ENCODE measurements at regions not wholly inside any gene's neighbourhood (a gene's known extent, or its start where the extent isn't known, plus 50 kb on each side); places are given as distances from the start of the nearest gene placed in this dataset.

DNA sequence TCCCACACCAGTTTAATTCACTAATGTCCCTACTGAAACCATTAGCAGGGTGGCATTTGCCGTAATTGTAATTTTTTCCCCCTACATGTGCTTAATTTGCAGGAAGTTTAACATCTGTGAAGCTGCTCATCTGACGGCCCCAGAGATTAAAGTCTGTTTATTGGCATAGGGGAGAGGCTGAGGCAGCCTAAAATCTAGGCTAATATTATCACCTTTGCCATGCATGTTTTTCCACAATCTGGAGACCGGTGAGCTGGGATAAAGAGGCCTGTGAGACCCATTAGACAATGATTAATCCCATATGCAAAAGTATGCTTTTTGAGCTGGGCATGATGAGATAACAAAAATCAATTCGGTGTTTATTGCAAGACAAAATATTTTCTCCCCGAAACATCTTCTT is 561.2 kb upstream of the ALCAM start:
- no peaks in the 10 kb centered on the region for H3K9me3 ChIP-seq
- DNase-seq (no peak), ATAC-seq (no peak)
- H3K4me1 ChIP-seq, result no peaks in the 10 kb centered on the region
- H3K36me3 ChIP-seq, result no peaks in the 10 kb centered on the region
- no peak overlapping the region for H3K27ac ChIP-seq
- no peaks in the 10 kb centered on the region for H3K27me3 ChIP-seq
- H3K4me3 ChIP-seq, result no peak overlapping the region
- intact Hi-C loops (cut with DNase I), result no loop called here
- 65 to 77% (median 70%) methylated on average over 5 of the region's 5 CpGs for WGBS, 4 donors
- no peak for TF ChIP-seq POLR2A (IDR thresholded peaks at IDR 0.05)
- TF ChIP-seq, protein P1, sequence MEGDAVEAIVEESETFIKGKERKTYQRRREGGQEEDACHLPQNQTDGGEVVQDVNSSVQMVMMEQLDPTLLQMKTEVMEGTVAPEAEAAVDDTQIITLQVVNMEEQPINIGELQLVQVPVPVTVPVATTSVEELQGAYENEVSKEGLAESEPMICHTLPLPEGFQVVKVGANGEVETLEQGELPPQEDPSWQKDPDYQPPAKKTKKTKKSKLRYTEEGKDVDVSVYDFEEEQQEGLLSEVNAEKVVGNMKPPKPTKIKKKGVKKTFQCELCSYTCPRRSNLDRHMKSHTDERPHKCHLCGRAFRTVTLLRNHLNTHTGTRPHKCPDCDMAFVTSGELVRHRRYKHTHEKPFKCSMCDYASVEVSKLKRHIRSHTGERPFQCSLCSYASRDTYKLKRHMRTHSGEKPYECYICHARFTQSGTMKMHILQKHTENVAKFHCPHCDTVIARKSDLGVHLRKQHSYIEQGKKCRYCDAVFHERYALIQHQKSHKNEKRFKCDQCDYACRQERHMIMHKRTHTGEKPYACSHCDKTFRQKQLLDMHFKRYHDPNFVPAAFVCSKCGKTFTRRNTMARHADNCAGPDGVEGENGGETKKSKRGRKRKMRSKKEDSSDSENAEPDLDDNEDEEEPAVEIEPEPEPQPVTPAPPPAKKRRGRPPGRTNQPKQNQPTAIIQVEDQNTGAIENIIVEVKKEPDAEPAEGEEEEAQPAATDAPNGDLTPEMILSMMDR (IDR thresholded peaks at IDR 0.05), result no peak

- WGBS, 4 donors, result 75 to 83% (median 79%) methylated on average over 1 of the region's 1 CpG
These were observed 555.8 kb upstream of the ALCAM start for GRCh38 chr3:104810896-104811295.

GRCh38 chr3:104816008-104816407 is 550.7 kb upstream of the ALCAM start:
- intact Hi-C loops (cut with DNase I), result no loop called here
- Histone ChIP-seq H3K9me3 (peaks cover 0 to 12% (median under 1%) of the 10 kb centered on the region in 12 donors), H3K4me1 (no peaks in the 10 kb centered on the region), H3K27ac (no peak overlapping the region), H3K27me3 (no peaks in the 10 kb centered on the region), H3K4me3 (no peak overlapping the region), H3K36me3 (no peaks in the 10 kb centered on the region)
- WGBS, 4 donors, result 58 to 62% (median 59%) methylated on average over 2 of the region's 2 CpGs
- DNase-seq, result no peak
- TF ChIP-seq, protein P1 (IDR thresholded peaks at IDR 0.05), result no peak
- no peak for TF ChIP-seq POLR2A (IDR thresholded peaks at IDR 0.05)
- ATAC-seq, result no peak

More at GRCh38 chr3:104810896-104811295, 555.8 kb upstream of the ALCAM start:
- Histone ChIP-seq H3K27me3 (no peaks in the 10 kb centered on the region), H3K9me3 (no peaks in the 10 kb centered on the region), H3K36me3 (no peaks in the 10 kb centered on the region), H3K4me3 (no peak overlapping the region), H3K4me1 (no peaks in the 10 kb centered on the region), H3K27ac (no peak overlapping the region)
- no peak for DNase-seq
- intact Hi-C loops (cut with DNase I), result no loop called here
- ATAC-seq, result no peak
- no peak for TF ChIP-seq POLR2A (IDR thresholded peaks at IDR 0.05)
- TF ChIP-seq, protein P1 (IDR thresholded peaks at IDR 0.05), result no peak

- Histone ChIP-seq H3K4me3 (no peak overlapping the region), H3K9me3 (peaks cover 0 to 19% (median 4%) of the 10 kb centered on the region in 12 donors), H3K27ac (no peak overlapping the region), H3K27me3 (no peaks in the 10 kb centered on the region), H3K4me1 (no peaks in the 10 kb centered on the region), H3K36me3 (no peaks in the 10 kb centered on the region)
- ATAC-seq, result no peak
- TF ChIP-seq, protein P1 (IDR thresholded peaks at IDR 0.05), result no peak
- TF ChIP-seq POLR2A (IDR thresholded peaks at IDR 0.05), result no peak
- DNase-seq, result no peak
- intact Hi-C loops (cut with DNase I), result no loop called here
- WGBS, 4 donors, result 59 to 70% (median 66%) methylated on average over 1 of the region's 1 CpG
These were observed 550.0 kb upstream of the ALCAM start for GRCh38 chr3:104816716-104817115.
